Astrocyte (in vitro differentiated cells and primary cell): ENCODE measurements at regions not wholly inside any gene's neighbourhood (a gene's known extent, or its start where the extent isn't known, plus 50 kb on each side); places are given as distances from the start of the nearest gene placed in this dataset.

Experiments
- CTCF ChIP-seq: IDR thresholded peaks from 2 replicates; pipeline ENCODE4 v1.5.1; 2011; ENCODE audit warnings: low read depth, mild to moderate bottlenecking, inconsistent platforms, low read length, moderate library complexity; ENCODE audit not compliant: insufficient read depth
- EZH2 ChIP-seq: IDR thresholded peaks from 2 replicates; pipeline ENCODE4 v1.6.1; 2012; ENCODE audit warnings: mild to moderate bottlenecking, low read length, inconsistent platforms; ENCODE audit not compliant: insufficient read depth

GRCh38 chr2:9149388-9149660 is 57.3 kb upstream of the ASAP2 start:
- TF ChIP-seq EZH2 (no peak), CTCF (no peak)
